ENCODE measurements at regions not wholly inside any gene's neighbourhood (a gene's known extent, or its start where the extent isn't known, plus 50 kb on each side); places are given as distances from the start of the nearest gene placed in this dataset.

- Histone ChIP-seq H3K36me3 (ENCODE audit: insufficient read depth, low read length) (no peaks in the 10 kb centered on the region), H3K4me1 (ENCODE audit: insufficient read depth, low read length) (peaks cover 3% of the 10 kb centered on the region; the same call in 1 of the 2 replicates), H3K79me2 (ENCODE audit: insufficient read depth, low read length) (no peaks in the 10 kb centered on the region), H3K4me3 (ENCODE audit: low read depth in 1 of 2, low read length in 2 of 2) (no peak overlapping the region), H3K9me3 (ENCODE audit: insufficient read depth, low read length, severe bottlenecking) (no peaks in the 10 kb centered on the region), H2AFZ (ENCODE audit: low read depth, low read length) (no peak overlapping the region), H4K20me1 (ENCODE audit: insufficient read depth, low read length) (no peaks in the 10 kb centered on the region), H3K4me2 (ENCODE audit: insufficient read depth, low read length) (no peak overlapping the region), H3K27ac (ENCODE audit: low read length) (no peak overlapping the region), H3K9ac (ENCODE audit: low read depth, low read length) (no peak overlapping the region), H3K27me3 (ENCODE audit: insufficient read depth, low read length, poor library complexity) (no peaks in the 10 kb centered on the region)
- ATAC-seq (ENCODE audit: insufficient read depth, low read depth), result no peak
- DNase-seq, result no peak
- no peak for TF ChIP-seq CTCF (IDR thresholded peaks at IDR 0.05; ENCODE audit: borderline replicate concordance, extremely low read depth, low read length, poor library complexity, severe bottlenecking)
Measured at GRCh38 chr10:33025910-33026309, 67.9 kb upstream of the ITGB1 start.

- ATAC-seq (ENCODE audit: insufficient read depth, low read depth) (no peak), DNase-seq (no peak)
- no peaks in the 10 kb centered on the region for H3K9me3 ChIP-seq (ENCODE audit: insufficient read depth, low read length, severe bottlenecking)
- H3K9ac ChIP-seq (ENCODE audit: low read depth, low read length), result no peak overlapping the region
- H3K4me2 ChIP-seq (ENCODE audit: insufficient read depth, low read length), result no peak overlapping the region
- no peaks in the 10 kb centered on the region for H3K27me3 ChIP-seq (ENCODE audit: insufficient read depth, low read length, poor library complexity)
- TF ChIP-seq EZH2 (IDR thresholded peaks at IDR 0.05; ENCODE audit: borderline replicate concordance, low read depth, low read length, severe bottlenecking) (no peak), CTCF (IDR thresholded peaks at IDR 0.05; ENCODE audit: borderline replicate concordance, extremely low read depth, low read length, poor library complexity, severe bottlenecking) (no peak)
- H3K79me2 ChIP-seq (ENCODE audit: insufficient read depth, low read length), result no peaks in the 10 kb centered on the region
- no peak overlapping the region for H3K27ac ChIP-seq (ENCODE audit: low read length)
- no peaks in the 10 kb centered on the region for H3K36me3 ChIP-seq (ENCODE audit: insufficient read depth, low read length)
- H4K20me1 ChIP-seq (ENCODE audit: insufficient read depth, low read length), result no peaks in the 10 kb centered on the region
- peaks cover 3% of the 10 kb centered on the region; the same call in 1 of the 2 replicates for H3K4me1 ChIP-seq (ENCODE audit: insufficient read depth, low read length)
- H2AFZ ChIP-seq (ENCODE audit: low read depth, low read length), result no peak overlapping the region
- no peak overlapping the region for H3K4me3 ChIP-seq (ENCODE audit: low read depth in 1 of 2, low read length in 2 of 2)
Measured at GRCh38 chr10:33025039-33025438, 67.0 kb upstream of the ITGB1 start.

GRCh38 chr10:33022691-33023090 is 64.7 kb upstream of the ITGB1 start:
- Histone ChIP-seq H3K4me1 (ENCODE audit: insufficient read depth, low read length) (no peaks in the 10 kb centered on the region), H3K9ac (ENCODE audit: low read depth, low read length) (no peak overlapping the region), H3K9me3 (ENCODE audit: insufficient read depth, low read length, severe bottlenecking) (no peaks in the 10 kb centered on the region), H3K36me3 (ENCODE audit: insufficient read depth, low read length) (no peaks in the 10 kb centered on the region), H3K79me2 (ENCODE audit: insufficient read depth, low read length) (no peaks in the 10 kb centered on the region), H4K20me1 (ENCODE audit: insufficient read depth, low read length) (no peaks in the 10 kb centered on the region), H3K4me3 (ENCODE audit: low read depth in 1 of 2, low read length in 2 of 2) (no peak overlapping the region), H3K4me2 (ENCODE audit: insufficient read depth, low read length) (no peak overlapping the region), H3K27me3 (ENCODE audit: insufficient read depth, low read length, poor library complexity) (no peaks in the 10 kb centered on the region), H2AFZ (ENCODE audit: low read depth, low read length) (no peak overlapping the region), H3K27ac (ENCODE audit: low read length) (no peak overlapping the region)
- no peak for ATAC-seq (ENCODE audit: insufficient read depth, low read depth)
- no peak for DNase-seq
- no peak for TF ChIP-seq CTCF (IDR thresholded peaks at IDR 0.05; ENCODE audit: borderline replicate concordance, extremely low read depth, low read length, poor library complexity, severe bottlenecking)
- no peak for TF ChIP-seq EZH2 (IDR thresholded peaks at IDR 0.05; ENCODE audit: borderline replicate concordance, low read depth, low read length, severe bottlenecking)

- H3K4me1 ChIP-seq (ENCODE audit: insufficient read depth, low read length), result no peaks in the 10 kb centered on the region
- H3K27ac ChIP-seq (ENCODE audit: low read length), result no peak overlapping the region
- ATAC-seq (ENCODE audit: insufficient read depth, low read depth), result no peak
- H2AFZ ChIP-seq (ENCODE audit: low read depth, low read length), result no peak overlapping the region
- H3K4me3 ChIP-seq (ENCODE audit: low read depth in 1 of 2, low read length in 2 of 2), result no peak overlapping the region
- H3K4me2 ChIP-seq (ENCODE audit: insufficient read depth, low read length), result no peak overlapping the region
- H4K20me1 ChIP-seq (ENCODE audit: insufficient read depth, low read length), result no peaks in the 10 kb centered on the region
- no peak for DNase-seq
- no peaks in the 10 kb centered on the region for H3K27me3 ChIP-seq (ENCODE audit: insufficient read depth, low read length, poor library complexity)
- H3K9me3 ChIP-seq (ENCODE audit: insufficient read depth, low read length, severe bottlenecking), result no peaks in the 10 kb centered on the region
- TF ChIP-seq CTCF (IDR thresholded peaks at IDR 0.05; ENCODE audit: borderline replicate concordance, extremely low read depth, low read length, poor library complexity, severe bottlenecking), result no peak
- TF ChIP-seq EZH2 (IDR thresholded peaks at IDR 0.05; ENCODE audit: borderline replicate concordance, low read depth, low read length, severe bottlenecking), result no peak
- no peak overlapping the region for H3K9ac ChIP-seq (ENCODE audit: low read depth, low read length)
- H3K36me3 ChIP-seq (ENCODE audit: insufficient read depth, low read length), result no peaks in the 10 kb centered on the region
- H3K79me2 ChIP-seq (ENCODE audit: insufficient read depth, low read length), result no peaks in the 10 kb centered on the region
Measured at GRCh38 chr10:33022090-33022489, 64.1 kb upstream of the ITGB1 start.
